ENCODE measurements at regions not wholly inside any gene's neighbourhood (a gene's known extent, or its start where the extent isn't known, plus 50 kb on each side); places are given as distances from the start of the nearest gene placed in this dataset.
"Not testable (repeated sequence)": the region's sequence is repeated elsewhere in the genome, so short reads cannot be mapped to it uniquely, and the experiment has no call there.

DNA sequence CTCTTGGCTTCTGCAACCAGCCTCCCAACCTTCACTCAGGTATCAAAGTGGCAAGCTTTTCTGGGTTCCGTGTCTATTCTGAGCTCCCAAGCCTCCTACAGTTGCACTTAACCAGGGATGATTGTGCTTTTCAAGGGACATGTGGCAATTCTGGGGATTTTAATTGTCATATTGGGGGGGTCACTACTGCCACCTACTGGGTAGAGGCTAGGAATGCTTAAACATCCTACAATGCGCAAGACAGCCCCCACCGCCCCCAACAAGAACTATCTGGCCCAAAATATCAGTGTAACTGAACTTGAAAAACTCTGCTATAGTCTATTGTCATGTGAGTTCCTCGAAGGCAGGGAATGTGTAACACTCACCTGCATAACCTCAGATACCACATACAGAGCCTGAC, 201.5 kb downstream of the NPIPA8 start:
- TF ChIP-seq EZH2 (IDR thresholded peaks at IDR 0.05); POLR2AphosphoS5 (IDR thresholded peaks at IDR 0.05; ENCODE audit: borderline replicate concordance, low read depth, low read length): not testable (repeated sequence)

Data from SK-N-MC (cell line).